ENCODE measurements at regions not wholly inside any gene's neighbourhood (a gene's known extent, or its start where the extent isn't known, plus 50 kb on each side); places are given as distances from the start of the nearest gene placed in this dataset.

GRCh38 chr3:28674212-28674611, 325.6 kb upstream of the AZI2 start (continued):
- TF ChIP-seq CHD7 (IDR thresholded peaks at IDR 0.05; ENCODE audit: insufficient replicate concordance, low read length) (no peak), BRCA1 (IDR thresholded peaks at IDR 0.05; ENCODE audit: low read depth, low read length) (no peak), RAD21 (IDR thresholded peaks at IDR 0.05 in 1 of 2, conservative IDR thresholded peaks at IDR 0.05 in 1 of 2; ENCODE audit: low read depth in 2 of 2, low read length in 2 of 2) (no peak), CBX8 (IDR thresholded peaks at IDR 0.05; ENCODE audit: borderline replicate concordance, low read depth, low read length) (no peak), RBBP5 (IDR thresholded peaks at IDR 0.05; ENCODE audit: borderline replicate concordance, low read depth, low read length) (no peak), GABPA (IDR thresholded peaks at IDR 0.05; ENCODE audit: borderline replicate concordance, insufficient read depth, low read length) (no peak), GTF2F1 (IDR thresholded peaks at IDR 0.05; ENCODE audit: borderline replicate concordance, low read depth, low read length) (no peak), PHF8 (conservative IDR thresholded peaks at IDR 0.05; ENCODE audit: low read depth, low read length) (no peak), SIX5 (IDR thresholded peaks at IDR 0.05; ENCODE audit: low read depth, low read length) (no peak), RNF2 (IDR thresholded peaks at IDR 0.05; ENCODE audit: borderline replicate concordance, low read depth, low read length, missing control alignments, poor library complexity, severe bottlenecking) (no peak)

Measured in H1 (cell line).